NCI-H1092 (cell line): ENCODE measurements at regions not wholly inside any gene's neighbourhood (a gene's known extent, or its start where the extent isn't known, plus 50 kb on each side); places are given as distances from the start of the nearest gene placed in this dataset.
"Not testable (repeated sequence)": the region's sequence is repeated elsewhere in the genome, so short reads cannot be mapped to it uniquely, and the experiment has no call there.

Source experiments
- DNase-seq: peaks from one replicate; lab custom pipeline; 2025; lab: John Stamatoyannopoulos, UW

DNA sequence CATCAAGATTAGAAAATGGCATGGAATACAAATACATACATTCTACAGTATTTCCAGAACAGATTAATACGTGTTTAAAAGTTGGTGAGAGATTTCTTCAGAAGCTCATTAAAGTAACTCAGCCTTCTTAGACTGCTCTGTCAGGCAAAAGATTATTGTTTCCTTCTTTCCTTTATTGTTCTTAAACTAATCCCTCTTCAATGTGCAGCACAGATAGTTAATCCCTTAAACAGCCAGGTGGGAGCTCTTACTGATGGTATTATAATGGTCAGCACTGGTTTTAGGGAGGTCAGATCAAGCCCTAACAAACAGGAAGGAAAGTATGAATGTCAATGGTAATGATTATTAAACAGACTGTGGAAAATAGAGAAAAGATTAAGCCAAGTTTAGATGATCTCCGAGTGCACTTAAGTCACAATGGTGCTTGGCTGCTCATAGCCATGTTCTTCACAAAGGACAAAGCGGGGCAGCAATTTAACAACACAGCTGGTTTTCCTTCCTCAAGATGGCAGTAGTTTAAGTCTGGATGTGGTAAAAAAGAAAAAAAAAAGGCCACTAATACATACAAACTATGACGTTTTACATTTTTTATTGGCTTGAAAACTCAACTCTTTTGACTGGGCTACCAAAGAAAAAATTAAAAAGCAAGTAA, 992.6 kb downstream of the PCDH9 start:
- DNase-seq: no peak

DNA sequence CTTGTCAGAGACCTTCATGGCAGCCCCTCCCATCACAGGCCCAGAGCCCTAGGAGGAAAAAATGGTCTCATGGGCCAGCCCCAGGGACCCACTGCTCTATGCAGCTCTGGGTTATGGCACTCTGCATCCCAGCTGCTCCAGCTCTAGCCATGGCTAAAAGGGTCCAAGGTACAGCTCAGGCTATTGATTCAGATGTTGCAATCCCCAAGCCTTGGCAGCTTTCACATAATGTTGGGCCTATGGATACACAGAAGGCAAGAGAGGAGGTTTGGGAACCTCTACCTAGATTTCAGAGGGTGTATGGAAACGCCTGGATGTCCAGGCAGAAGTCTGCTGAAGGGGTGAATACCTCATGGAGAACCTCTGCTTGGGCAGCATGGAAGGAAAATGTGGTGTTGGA, 996.0 kb downstream of the PCDH9 start:
- no peak for DNase-seq

GRCh38 chr13:66231958-66232357, 998.2 kb downstream of the PCDH9 start:
- DNase-seq: not testable (repeated sequence)

GRCh38 chr13:66225072-66225471, 1005.1 kb downstream of the PCDH9 start:
- DNase-seq: no peak

- DNase-seq: no peak
Observed at GRCh38 chr13:66224663-66225062, 1005.5 kb downstream of the PCDH9 start.

DNA sequence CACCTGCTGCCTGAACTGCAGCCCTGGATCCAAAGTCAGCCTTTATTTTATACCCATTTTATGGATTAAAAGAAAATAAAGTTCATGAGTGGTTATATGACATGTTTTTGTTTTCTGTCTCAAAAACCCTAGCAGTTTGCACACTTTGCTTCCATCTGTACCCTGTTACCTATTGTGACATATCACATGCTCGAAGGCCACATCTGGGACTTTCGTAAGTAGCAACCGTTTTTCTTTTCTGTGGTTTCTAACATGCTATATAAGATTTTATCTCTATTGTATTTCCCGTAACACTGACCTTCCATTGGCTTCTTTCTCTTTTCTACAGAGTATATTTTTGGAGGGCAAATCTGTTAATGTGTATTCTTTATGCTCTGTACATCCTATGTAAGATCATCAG, 1007.2 kb downstream of the PCDH9 start:
- DNase-seq: no peak

DNA sequence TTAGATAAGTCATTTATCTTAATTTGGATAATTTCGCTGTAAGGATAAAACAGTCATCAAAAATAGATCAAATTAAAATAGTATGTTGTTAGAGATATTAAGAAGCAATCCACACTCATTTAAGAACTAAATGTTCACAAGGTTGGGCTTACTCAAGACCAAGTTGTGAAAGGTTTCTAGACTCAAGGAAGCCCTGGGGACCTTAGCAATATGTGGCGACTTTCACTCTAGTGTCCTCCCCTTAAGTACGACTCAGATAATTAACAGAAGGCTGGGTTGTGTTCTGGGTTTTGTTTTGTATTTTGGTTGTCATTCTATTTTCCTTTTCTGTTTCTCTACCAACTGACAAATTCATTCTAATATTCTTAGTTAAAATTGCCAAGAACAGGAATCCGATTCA, 1008.0 kb downstream of the PCDH9 start:
- no peak for DNase-seq

DNA sequence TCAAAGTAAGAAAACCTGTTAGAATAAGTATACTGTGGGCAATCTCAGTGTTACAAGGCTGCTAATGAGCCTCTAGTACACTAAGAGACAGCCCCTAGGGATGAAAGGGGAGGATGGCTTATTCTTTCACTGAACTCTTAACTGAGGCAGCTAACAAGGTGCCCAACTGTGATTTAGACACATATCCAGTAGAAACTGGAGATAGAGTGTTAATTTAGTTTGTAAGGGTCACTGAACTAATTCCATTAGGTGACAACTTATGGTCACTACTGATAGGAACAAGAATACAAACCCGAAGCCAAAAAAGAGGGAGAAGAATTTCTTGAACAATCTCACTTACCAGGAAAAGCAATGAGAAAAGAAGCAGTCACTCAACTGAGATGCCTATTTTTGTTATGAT, 1010.6 kb downstream of the PCDH9 start:
- no peak for DNase-seq

DNA sequence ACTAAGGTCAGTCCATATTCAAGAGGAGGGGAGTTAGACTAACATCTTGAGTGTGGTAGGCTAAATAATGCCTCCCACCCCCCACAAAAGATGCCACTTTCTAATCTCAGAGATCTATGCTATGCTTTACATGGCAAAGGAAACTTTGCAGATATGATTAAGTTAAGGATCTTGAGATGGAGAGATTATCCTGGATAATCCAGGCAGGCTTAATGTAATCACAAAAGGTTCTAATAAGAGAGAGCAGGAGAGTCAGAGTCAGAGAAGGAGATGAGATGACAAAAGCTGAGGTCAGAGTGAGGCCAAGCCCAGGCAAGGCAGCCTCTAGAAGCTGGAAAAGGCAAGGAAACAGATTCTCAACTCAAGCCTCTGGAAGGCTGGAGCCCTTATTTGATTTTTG, 1011.6 kb downstream of the PCDH9 start:
- DNase-seq: no peak

- no peak for DNase-seq
Observed at GRCh38 chr13:66216728-66217127, 1013.4 kb downstream of the PCDH9 start.

DNA sequence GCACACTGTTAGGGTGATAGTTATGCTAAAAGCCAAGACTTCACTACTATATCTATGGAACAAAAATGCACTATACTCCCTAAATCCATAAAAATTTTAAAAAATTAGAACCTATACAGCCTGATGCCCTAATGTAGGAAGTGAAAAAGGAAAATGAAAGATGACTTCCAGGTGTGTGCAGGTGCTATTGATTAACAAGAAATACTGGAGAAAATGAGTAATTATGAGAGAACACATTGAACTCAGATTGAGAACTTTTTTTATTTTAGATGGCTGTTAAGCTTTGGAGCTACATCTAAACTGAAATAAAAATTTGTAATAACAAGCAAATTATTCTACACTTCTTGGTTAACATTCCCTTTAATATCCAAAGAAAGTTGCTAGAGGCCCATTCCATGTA, 1015.7 kb downstream of the PCDH9 start:
- no peak for DNase-seq

DNA sequence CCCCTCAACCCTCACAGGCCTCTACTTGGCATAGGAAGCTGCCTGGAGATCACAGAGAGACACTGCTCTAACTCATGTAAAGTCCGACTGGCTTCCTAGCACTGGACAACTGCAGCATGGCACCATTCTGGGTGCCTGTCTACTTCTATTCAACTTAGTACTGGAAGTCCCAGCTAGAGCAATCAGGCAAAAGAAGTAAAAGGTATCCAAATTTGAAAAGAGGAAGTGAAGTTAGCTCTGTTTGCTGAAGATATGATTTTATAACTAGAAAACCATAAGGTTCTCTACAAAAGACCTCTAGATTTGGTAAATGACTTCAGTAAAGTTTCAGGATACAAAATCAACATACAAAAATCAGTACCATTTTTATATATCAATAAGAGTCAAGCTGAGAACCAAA, 1017.6 kb downstream of the PCDH9 start:
- no peak for DNase-seq

GRCh38 chr13:66210677-66211076, 1019.5 kb downstream of the PCDH9 start:
- no peak for DNase-seq

GRCh38 chr13:66208589-66208988, 1021.5 kb downstream of the PCDH9 start:
- DNase-seq: no peak

DNA sequence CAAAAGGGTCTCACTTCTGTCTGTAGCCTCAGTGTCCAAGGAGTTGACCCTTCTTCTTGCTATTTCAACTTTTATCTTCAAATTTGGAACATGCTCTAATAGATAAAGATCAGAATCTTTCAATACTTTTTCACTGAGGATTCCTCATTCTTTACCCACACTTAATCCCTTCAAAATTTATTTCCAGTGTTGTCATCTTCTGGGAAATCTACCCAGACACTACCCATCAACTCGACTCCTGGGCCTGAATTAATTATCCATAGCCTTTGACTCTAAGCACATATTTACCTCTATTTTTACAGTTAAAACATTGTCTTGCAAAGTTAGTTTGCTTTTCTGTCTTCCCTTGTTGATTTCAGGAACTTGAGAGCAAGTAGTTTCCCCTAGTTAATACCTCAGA, 1022.5 kb downstream of the PCDH9 start:
- no peak for DNase-seq

GRCh38 chr13:66205807-66206206, 1024.3 kb downstream of the PCDH9 start:
- DNase-seq: no peak

DNA sequence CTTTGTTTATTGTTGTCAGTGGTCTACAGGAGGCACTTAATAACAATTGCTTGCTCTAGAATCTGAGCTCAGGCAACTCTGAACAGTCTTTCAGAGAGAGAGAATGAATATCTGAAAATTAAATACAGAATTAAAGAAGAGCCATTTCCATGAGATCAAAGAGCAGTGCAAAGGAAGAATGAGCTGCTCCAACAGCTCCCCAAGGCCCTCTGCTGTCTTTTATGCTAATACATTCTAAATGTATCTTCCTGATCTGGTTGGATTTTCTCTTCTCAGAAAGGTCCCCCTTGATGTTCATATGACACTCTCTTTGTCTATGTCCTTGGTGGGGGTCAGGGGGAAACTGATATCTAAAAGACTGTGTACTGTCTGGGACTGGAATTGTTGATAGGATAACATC, 1029.6 kb downstream of the PCDH9 start:
- no peak for DNase-seq

DNA sequence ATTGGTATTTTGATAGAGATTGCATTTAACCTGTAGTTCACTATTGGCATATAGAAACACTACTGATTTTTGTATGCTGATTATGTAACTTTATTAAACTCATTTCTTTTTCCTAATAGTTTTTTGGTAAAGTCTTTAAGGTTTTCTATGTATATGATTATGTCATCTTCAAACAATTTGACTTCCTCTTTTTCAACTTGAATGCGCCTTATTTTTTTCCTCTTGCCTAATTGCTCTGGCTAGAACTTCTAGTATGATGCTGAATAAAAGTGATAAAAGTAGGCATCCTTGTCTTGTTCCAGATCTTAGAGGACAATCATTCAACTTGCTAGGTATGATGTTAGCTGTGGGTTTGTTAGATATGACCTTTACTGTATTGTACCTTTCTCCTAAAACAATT, 1034.9 kb downstream of the PCDH9 start:
- no peak for DNase-seq

DNA sequence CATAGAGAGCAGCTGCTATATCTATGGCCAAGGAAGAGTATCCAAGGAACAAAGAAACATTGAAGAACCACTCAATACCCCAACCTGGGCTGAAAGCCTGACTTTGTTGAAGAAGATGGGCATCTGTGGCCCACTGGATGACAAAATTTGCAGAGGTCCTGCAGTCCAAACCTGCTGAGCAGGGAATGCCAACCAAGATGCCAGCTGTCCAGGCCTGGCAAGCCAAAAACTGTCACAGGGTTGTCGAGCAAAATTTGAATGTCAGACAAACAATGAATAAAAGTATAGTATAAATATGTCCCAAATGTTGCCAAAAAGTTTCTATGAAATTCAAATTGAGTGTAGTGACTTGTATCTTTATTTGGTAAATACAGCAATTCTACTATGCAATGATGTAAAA, 1040.2 kb downstream of the PCDH9 start:
- no peak for DNase-seq

GRCh38 chr13:66180836-66181235, 1049.3 kb downstream of the PCDH9 start:
- DNase-seq: no peak

DNA sequence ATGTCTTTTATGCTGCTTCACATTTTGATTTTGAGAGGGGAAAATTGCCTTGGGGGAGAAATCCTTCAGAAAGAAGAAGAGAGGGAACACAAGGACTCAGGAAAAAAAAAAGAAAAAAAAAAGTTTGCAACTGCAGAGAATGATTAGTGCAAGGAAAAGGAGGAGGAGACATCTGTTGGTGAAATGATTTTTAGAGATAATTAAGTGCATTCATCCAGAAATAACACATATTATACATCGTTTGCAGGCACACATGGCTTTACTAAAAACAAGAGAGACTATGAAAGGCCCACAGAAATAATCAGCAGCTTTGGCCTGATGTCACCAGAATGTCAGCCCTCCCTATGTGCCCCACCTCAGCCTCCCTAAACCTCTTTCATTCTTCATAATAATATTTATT, 1058.2 kb downstream of the PCDH9 start:
- no peak for DNase-seq

DNA sequence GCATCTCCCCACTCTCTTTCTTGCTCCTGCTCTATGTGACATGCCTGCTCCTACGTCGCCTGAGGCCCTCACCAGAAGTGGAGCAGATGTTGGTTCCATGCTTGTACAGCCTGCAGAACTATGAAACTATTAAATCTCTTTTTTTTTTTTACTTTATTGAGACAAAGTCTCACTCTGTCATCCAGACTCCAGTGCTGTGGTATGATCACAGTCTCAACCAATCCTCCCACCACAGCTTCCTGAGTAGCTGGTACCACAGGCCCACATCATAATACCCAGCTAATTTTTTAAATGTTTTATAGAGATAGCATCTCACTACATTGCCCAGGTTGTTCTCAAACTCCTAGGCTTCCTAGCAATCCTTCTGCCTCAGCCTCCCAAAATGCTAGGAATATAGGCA, 1067.7 kb downstream of the PCDH9 start:
- no peak for DNase-seq

GRCh38 chr13:66159511-66159910, 1070.6 kb downstream of the PCDH9 start:
- no peak for DNase-seq

- DNase-seq: no peak
Observed at GRCh38 chr13:66154976-66155375, 1075.2 kb downstream of the PCDH9 start.

DNA sequence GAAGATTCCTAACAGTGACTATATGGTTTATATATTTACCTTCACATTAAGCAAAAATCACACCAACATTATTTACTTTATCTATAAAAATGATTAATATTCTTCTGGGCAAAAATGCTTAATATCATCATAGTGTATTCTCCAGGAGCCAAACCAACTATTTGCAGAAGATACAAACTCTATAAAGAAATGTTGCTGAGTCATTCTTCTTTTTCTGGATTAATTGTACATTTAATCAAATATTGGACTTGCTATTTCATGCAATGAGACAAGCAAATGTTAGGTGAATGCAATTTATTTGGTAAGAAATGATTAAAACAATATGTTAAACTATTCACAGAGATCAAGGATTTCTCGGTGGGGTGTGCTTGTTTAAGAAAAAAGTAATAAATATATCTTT, 1075.8 kb downstream of the PCDH9 start:
- no peak for DNase-seq
